HG03025 (cell line): ENCODE measurements at regions not wholly inside any gene's neighbourhood (a gene's known extent, or its start where the extent isn't known, plus 50 kb on each side); places are given as distances from the start of the nearest gene placed in this dataset.
A peak's percentile ranks its signal among the peaks of the same experiment; 100 is the strongest.
"Not testable (repeated sequence)": the region's sequence is repeated elsewhere in the genome, so short reads cannot be mapped to it uniquely, and the experiment has no call there.

Experiments used
- ATAC-seq: cut with Tn5 transposase; IDR thresholded peaks from one replicate; pipeline ENCODE4 v1.9.1; 2021; ENCODE audit warnings: mild to moderate bottlenecking, moderate library complexity; ENCODE audit not compliant: unreplicated experiment, low FRiP score

DNA sequence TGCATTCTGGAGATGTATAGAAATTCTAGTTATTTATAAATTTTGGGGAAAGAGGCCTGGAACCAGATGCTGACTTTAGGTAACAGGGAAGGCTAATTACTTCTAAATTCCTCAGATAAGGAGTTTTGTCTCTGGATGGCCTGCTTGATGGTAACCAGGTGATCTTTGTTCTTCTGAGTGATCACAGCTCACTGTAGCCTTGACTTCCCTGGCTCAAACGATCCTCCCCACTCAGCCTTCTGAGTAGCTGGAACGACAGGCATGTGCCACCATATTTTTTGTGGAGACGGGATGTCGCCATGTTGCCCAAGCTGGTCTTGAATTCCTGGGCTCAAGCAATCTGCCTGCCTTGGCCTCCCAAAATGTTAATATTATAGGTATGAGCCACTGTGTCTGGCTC is 54.4 kb upstream of the MSH6 start:
- no peak for ATAC-seq

DNA sequence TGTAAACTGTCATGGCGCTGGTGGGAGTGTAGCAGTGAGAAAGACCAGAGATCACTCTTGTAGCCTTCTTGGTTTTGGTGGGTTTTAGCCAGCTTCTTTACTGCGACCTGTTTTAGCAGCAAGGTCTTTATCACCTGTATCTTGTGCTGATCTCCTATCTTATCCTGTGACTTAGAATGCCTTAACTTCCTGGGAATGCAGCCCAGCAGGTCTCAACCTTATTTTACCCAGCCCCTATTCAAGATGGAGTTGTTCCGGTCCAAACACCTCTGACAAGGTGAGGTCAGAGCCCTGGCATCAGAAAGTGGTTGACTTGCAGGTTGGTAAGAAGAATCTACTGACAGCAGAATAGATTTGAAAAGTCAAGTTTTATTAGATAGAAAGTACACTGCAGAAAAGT is 55.0 kb upstream of the MSH6 start:
- no peak for ATAC-seq

DNA sequence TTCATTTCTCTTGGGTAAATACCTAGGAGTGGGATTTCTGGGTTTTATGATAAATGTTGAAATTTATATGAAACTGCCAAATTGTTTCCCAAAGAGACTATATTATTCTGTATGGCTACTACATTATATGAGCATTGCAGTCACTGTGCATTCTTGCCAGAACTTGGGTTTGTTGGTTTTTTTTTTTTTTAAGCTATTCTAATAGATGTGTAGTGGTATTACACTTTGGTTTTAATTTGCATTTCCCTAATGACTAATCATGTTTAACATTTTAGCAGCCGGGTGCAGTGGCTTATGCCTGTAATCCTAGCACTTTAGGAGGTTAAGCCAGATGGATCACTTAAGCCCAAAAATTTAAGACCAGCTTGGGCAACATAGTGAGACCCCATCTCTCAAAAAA is 56.0 kb upstream of the MSH6 start:
- not testable (repeated sequence) for ATAC-seq

DNA sequence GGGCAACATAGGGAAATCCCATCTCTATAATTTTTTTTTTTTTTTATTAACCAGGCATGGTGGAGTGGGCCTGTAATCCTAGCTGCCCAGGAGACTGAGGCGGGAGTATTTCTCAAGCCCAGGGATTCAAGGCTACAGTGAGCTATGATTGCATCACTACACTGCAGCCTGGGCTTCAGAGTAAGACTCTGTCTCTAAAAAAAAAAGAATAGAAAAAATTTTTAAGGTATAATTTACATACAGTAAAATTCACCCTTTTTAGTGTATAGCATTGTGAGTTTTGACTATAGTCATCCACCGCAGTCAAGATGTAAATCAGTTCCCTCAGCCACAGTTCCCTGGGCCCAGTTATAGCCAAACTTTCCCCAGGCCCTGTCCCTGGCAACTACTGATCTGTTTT is 57.1 kb upstream of the MSH6 start:
- no peak for ATAC-seq

DNA sequence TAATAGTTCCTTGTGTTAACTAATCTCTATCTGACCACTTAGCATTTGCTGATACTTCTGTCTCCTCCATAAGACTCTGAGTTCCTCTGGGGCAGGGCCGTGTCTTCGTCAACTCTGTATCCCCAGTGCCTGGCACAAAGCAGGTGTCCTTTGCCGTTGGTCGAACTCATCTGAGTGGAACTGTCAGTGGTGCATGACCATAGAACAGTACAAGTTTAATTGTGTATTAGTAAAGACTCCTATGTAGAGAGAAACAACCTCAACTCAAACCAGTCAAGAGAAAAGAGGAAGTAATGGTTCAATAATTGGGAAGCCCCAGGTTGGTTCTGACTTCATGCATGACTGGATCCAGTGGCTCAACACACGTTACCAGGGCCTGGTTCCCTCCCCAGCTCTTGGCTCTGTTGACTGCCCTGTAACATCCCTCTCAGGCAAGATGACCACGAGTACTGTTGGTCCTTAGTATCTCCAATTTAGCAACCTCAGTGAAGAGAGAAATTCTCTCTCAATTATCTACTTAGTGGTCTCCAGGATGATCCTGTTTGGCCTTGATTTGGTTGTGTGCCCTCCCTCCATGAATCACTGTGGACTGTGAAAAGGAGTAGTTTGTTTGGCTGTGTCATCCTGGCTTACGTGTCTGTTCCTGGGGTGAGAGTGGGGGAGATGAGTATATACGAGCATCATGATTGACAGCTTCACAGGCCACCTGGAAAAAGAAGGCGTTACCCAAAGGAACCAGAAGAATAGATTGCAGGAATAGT is 58.5 kb upstream of the MSH6 start:
- ATAC-seq, result peak; percentile 91

DNA sequence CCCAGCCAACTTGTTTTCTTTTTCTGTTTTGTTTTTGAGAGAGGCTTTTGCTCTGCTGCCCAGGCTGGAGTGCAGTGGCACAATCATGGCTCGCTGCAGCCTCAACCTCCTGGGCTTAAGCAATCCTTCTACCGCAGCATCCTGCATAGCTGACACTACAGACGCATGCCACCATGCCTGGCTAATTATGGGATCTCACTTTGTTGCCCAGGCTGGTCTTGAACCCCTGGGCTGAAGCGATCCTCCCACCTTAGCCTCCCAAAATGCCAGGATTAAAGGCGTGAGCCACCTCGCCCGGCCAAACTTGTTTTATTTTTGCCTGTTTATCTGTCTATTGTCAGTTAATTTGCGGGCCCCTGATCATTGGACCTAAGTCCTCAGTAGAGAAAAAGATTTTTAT is 61.6 kb upstream of the MSH6 start:
- no peak for ATAC-seq

DNA sequence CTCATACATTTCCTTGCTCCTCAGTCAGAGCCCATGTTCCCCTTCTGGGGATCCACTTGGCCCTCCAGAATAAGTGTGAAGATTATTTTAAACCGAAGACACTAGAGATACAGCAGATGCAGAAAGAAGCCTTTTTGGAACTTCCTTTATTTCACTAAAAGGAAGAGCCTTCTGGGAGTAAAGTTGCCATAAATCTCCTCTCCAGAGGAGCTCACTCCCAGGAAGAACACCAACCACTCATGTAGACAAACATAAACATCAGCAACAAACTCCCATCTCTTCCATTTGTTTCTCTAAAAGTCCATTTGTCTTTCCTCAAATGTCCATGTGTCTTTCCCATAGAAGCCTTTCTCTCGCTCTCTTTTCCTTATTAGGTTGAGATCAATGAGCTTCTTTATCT is 62.4 kb upstream of the MSH6 start:
- ATAC-seq, result no peak

DNA sequence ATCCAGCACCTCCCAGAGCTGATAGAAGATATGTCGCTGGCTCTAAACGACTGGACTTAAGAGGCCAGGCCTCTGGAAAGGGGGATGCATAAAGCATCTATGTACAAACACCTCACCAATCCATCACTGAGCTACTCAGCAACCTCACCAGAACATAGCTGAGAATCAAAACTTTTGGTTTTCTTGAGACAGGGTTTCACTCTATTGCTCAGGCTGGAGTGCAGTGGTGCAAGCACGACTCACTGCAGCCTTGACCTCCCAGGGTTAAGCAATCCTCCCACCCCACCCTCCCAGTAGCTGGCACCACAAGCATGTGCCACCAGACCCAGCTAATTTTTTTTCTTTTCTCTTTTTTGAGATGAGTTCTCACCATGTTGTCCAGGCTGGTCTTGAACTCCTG is 62.9 kb upstream of the MSH6 start:
- ATAC-seq, result no peak

DNA sequence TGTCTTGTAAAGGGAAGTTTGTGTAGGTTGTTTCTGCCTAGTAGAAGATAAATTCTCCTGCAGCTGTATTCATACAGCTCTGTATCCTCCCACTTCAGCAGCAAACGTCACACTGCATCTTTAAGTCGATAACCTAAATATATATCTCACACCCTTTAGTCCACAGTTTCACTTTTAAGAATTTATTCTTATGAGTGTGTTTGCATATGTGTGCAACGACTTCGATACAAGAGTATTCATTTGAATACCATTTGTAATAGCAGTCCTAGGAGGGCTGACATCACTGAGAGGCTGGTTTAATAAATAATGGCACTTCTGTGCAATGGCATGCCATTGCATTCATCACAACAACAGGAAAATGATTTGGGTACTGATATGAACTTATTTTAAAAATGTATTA is 63.8 kb upstream of the MSH6 start:
- ATAC-seq, result no peak

DNA sequence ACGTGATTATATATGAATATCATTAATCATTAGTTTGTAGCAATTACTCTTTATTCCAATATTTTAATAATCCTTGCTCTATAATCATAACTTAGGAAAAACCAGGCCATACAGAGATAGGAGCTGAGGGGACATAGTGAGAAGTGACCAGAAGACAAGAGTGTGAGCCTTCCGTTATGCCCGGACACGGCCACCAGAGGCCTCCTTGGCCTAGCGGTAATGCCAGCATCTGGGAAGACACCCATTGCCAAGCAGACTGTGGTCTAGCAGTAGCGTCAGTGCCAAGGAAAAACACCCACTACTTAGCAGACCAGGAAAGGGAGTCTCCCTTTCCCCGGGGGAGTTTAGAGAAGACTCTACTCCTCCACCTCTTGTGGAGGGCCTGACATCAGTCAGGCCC is 66.6 kb upstream of the MSH6 start:
- ATAC-seq, result not testable (repeated sequence)

DNA sequence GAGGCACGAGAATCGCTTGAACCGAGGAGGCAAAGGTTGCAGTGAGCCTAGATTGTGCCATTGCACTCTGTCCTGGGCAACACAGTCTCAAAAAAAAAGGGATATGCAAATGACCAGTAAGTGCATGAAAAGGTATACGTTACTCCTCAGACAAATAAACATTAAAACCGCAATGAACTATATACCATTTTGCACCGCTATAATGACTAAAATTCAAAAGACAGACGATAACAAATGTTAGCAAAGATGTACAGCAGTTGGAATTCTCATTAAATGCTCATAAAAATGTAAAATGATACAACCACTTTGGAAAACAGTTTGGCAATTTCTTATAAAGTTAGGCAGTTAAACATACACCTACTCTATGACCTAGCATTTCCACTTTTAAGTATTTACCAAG is 67.4 kb upstream of the MSH6 start:
- ATAC-seq, result no peak

DNA sequence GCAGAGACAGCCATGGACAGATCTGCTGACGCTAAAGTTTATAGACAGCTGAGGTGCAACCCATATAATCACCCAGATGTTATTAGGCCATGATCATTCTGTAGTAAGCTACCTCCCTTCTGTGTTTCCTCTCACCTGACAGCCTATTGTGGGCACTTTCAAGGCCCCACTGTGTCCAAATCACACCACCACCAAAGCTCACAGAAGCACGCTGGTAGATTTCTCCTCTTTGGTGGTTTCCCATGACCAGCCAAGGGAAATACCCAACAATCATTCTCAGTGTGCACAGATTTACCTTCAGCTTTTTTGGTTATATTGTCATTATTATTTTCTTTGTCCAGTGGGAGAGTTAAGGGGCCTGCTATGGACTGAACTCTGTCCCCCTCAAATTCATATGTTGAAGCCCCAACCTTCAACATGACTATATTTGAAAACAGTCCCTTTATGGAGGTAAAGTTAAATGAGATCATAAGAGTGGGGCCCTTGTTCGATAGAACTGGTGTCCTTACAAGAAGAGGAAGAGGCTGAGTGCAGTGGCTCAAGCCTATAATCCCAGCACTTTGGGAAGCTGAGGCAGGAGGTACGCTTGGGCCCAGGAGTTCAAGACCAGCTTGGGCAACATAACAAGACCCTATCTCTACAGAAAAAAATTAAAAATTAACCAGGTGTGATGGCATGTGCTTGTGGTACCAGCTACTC is 74.0 kb upstream of the MSH6 start:
- ATAC-seq, result no peak

DNA sequence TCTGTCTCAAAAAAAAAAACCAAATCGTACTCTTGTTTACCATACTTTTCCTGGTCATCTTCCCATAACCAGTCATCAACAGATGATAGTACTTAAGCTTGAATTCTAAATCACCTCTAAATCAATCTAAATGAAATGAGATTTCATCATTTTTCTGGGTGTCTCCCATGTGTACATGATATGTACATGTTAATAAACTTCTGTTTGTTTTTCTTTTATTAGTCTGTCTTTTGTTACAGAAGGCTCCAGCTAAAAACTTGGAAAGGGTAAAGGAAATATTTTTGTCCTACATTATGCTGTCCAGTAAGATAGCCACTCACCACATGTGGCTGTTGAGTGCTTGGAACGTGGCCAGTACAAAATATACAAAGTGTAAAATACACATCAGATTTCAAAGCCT is 78.7 kb upstream of the MSH6 start:
- no peak for ATAC-seq

DNA sequence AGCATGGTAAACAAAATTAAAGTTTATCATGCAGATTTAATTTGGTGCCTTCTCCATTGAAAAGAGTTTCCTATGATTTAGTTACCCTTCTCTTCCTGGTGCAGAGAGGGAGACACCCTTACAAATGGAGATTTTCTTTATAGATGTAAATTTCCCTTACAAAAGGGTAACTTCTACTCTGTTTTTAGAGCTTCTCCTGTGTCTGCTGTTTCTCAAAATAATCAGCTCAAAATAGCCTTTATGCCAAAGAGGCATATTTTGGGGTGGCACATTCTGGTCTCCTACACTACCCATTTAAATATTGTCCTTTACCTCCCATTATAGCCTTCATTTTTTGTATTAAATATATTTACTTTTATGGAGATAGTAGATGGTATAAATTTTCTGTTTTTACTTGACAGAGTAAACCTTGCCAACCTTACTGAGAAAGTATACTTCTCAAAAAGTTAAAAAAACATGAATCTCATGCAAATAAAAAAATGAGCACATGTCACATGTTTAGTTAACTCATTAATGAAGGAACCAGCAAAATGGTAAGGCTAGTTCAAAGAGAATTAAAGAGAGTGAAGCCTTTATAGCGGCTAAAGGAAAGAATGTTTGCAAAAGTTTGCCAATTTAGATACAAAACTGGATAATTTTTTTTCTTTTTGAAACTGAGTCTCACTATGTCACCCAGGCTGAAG is 83.3 kb upstream of the MSH6 start:
- no peak for ATAC-seq

DNA sequence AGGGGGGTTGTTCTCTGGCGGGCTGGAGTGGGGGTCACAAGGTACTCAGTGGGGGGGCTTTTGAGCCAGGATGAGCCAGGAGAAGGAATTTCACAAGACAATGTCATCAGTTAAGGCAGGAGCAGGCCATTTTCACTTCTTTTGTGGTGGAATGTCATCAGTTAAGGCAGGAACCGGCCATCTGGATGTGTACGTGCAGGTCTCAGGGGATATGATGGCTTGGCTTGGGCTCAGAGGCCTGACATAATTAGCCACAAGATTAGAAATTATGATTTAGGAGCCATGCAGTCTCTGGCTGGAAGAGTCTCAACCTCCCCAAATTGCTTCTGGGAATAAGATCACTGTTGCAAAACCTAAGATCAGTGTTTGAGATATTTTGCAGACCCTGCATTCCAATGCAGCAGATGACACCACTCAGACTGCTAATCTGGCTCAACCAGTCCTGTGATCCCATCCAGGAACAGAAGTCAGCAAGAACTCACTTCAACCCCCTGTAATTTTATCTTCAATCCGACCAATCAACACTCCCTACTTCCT is 84.4 kb upstream of the MSH6 start:
- not testable (repeated sequence) for ATAC-seq

DNA sequence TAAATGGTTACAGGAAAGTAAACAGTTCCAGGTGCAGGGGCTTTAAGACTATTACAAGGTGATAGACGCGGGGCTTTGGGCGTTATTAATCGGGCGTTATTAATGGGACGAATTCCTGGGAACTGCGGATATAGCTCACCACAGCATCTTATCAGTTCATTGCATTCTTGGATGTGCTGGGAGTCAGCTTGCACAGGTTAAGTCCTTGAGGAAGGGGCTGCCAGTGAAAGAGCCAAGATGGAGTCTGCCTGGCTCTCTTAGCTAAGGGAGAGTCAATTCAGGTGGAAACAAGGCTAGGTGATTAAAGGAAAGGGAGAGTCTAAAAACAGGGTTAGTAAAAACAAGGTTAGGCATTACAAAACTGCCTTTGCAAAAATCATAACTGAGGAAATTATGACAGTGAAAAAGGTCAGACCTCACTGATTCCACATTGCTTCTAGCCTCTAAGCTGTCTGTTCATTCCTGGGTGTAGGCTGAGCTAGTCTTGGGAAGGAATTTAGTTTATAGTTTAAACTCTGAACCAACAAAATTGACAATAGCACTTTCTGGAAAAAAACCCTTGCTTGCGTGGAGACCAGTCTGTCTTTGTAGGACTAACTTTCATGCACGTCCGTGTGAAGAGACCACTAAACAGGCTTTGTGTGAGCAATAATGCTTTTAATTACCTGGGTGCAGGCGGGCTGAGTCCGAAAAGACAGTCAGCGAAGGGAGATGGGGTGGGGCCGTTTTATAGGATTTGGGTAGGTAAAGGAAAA is 85.1 kb upstream of the MSH6 start:
- not testable (repeated sequence) for ATAC-seq

DNA sequence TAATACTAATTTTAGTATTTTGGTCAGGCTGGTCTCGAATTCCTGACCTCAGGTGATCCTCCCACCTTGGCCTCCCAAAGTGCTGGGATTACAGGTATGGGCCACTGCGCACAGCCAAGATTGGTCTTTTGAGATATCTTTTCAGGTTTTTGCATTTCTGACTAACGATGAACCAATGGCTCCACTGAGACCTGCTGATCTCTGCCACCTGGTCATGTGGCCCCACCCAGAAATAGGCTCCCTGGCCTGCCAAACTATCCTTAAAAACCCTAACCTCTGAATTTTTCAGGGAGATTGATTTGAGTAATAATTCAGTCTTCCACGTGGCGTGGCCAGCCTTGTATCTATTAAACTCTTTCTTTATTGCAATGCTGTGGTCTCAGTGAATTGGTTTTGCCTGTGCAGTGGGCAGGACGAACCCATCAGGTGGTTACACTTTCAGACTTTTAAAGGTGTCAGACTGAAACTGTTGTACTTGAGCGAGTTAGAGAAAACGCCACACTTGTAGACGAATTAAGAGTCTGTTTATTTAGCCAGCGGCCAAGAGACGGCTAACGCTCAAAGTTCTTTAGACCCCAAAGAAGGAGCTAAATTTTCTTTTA is 85.8 kb upstream of the MSH6 start:
- ATAC-seq, result peak; percentile 86

DNA sequence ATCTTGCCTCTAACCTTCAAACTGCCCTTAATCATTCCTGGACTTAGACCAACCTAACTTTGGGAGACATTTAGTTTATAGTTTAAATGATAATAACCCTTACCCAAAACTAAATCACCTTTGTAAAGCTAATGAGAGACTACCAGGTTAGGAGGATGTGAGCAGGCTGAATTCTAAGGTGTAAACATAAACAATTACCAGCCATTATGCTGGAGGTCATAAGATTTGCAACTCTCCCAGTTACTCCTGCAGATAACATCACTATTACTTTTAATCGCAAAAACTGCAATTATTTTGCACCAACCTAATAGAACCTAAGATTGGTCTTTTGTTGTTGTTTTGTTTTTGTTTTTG is 86.5 kb upstream of the MSH6 start:
- no peak for ATAC-seq

DNA sequence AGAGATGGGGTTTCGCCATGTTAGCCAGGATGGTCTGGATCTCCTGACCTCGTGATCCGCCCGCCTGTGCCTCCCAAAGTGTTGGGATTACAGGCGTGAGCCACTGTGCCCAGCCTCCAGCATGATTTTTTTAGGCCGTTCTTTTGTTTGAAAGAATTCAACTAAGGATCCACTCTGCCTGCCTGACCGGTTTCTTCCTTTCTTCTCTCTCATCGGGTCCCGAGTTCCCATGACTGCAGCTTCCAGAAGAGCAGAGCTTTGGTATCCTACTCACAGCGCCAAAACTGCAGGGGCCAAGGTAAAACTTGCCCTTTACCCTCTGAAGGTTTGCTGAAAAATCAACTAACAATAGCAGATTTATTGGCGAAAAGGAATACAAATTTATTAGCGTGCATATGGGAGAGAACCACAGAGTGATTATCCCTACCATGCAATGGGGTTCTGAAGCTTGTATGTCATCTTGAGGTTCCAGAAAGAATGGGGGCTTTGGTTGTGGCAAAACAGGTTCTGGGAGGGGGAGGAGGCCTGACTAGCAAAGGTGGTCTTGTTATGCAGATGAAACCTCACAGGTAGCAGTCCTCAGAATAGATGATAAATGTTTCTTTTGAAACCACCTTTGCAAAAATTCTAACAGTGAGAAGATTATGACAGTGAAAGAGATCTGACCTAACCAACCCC is 87.0 kb upstream of the MSH6 start:
- no peak for ATAC-seq

DNA sequence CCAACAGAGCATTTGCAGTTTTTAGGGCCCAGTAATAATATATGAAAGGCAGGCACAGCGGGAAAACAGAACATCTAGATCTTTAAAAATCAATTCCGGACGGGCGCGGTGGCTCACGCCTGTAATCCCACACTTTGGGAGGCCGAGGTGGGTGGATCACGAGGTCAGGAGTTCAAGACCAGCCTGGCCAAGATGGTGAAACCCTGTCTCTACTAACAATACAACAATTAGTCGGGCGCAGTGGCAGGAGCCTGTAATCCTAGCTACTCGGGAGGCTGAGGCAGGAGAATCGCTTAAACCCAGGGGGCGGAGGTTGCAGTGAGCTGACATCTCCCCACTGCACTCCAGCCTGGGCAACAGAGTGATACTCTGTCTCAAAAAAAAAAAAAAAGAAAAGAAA is 88.5 kb upstream of the MSH6 start:
- not testable (repeated sequence) for ATAC-seq
